Natural killer cell (primary cell): ENCODE measurements at regions not wholly inside any gene's neighbourhood (a gene's known extent, or its start where the extent isn't known, plus 50 kb on each side); places are given as distances from the start of the nearest gene placed in this dataset.

Source experiments
- ATAC-seq, 3 donors: fragments of 150-1000 bp in 2 of 3; fragments of 200-7000 bp in 1 of 3; cut with Tn5 transposase; 1 replicate in 1 of 3; 2 replicates in 2 of 3; pipeline ENCODE4 v1.10.0; 2021; ENCODE audit warnings: mild to moderate bottlenecking in 2 of 3, moderate library complexity in 2 of 3
- DNase-seq, 2 donors: peaks; one replicate each; pipeline versions ENCODE4 v3.0.0 to v3.0.0-alpha.2; 2013 to 2021; ENCODE audit warnings: mixed read lengths in 1 of 2
- H3K27ac ChIP-seq: one replicate; pipeline ENCODE4 v1.5.1; 2013; ENCODE audit warnings: mild to moderate bottlenecking, low read length
- H3K27me3 ChIP-seq: one replicate; pipeline ENCODE4 v1.6.1; 2013; ENCODE audit warnings: low read length; ENCODE audit not compliant: control insufficient read depth, insufficient read depth
- H3K36me3 ChIP-seq: one replicate; pipeline ENCODE4 v1.6.1; 2013; ENCODE audit warnings: low read length; ENCODE audit not compliant: control insufficient read depth, insufficient read depth
- H3K4me1 ChIP-seq: one replicate; pipeline ENCODE4 v1.6.1; 2013; ENCODE audit warnings: low read length; ENCODE audit not compliant: control insufficient read depth, insufficient read depth
- H3K4me3 ChIP-seq: one replicate; pipeline ENCODE4 v1.5.1; 2013; ENCODE audit warnings: low read length
- H3K9me3 ChIP-seq: one replicate; pipeline ENCODE4 v1.6.1; 2013; ENCODE audit warnings: low read length; ENCODE audit not compliant: control insufficient read depth, insufficient read depth
- H3K27ac Mint-ChIP-seq, 2 donors: one replicate each; pipeline ENCODE4 v1.8.0; 2022; ENCODE audit warnings: mild to moderate bottlenecking in 2 of 2, mixed read lengths in 2 of 2, moderate library complexity in 1 of 2
- H3K27me3 Mint-ChIP-seq, 2 donors: one replicate each; pipeline ENCODE4 v1.8.0; 2022; ENCODE audit warnings: low read depth in 2 of 2, mixed read lengths in 2 of 2
- H3K36me3 Mint-ChIP-seq: one replicate; pipeline ENCODE4 v1.8.0; 2022; ENCODE audit warnings: mixed read lengths
- H3K4me1 Mint-ChIP-seq, 2 donors: one replicate each; pipeline ENCODE4 v1.8.0; 2022; ENCODE audit warnings: mixed read lengths in 2 of 2
- H3K4me3 Mint-ChIP-seq: one replicate; pipeline ENCODE4 v1.8.0; 2022; ENCODE audit warnings: mild to moderate bottlenecking, moderate library complexity, mixed read lengths
- H3K9me3 Mint-ChIP-seq, 2 donors: one replicate each; pipeline ENCODE4 v1.8.0; 2022; ENCODE audit warnings: mixed read lengths in 2 of 2
- CTCF ChIP-seq: fragments of 200-600 bp; IDR thresholded peaks from one replicate; pipeline ENCODE4 v1.8.0; 2022; ENCODE audit warnings: antibody characterized with exemption
- WGBS: methylation state at CpG from one replicate; pipeline ENCODE4 v1.1.7; 2013; ENCODE audit warnings: missing lambda C conversion rate; ENCODE audit not compliant: insufficient coverage; 5-methylcytosine and 5-hydroxymethylcytosine counted together
- intact Hi-C: fragments of 100-400 bp; cut with micrococcal nuclease; formaldehyde crosslinking; loops from one replicate; pipeline ENCODE4 v1.14.2; 2022

- no peaks in the 10 kb centered on the region for H3K36me3 Mint-ChIP-seq
- Histone ChIP-seq H3K27me3 (no peaks in the 10 kb centered on the region), H3K27ac (no peak overlapping the region), H3K4me3 (no peak overlapping the region), H3K36me3 (no peaks in the 10 kb centered on the region), H3K9me3 (no peaks in the 10 kb centered on the region), H3K4me1 (no peaks in the 10 kb centered on the region)
- ATAC-seq, result no peak
- no peak overlapping the region for H3K4me3 Mint-ChIP-seq
- DNase-seq, result no peak
- H3K9me3 Mint-ChIP-seq, result peaks cover 10 to 15% of the 10 kb centered on the region in 2 donors
- no peak for TF ChIP-seq CTCF
- H3K27me3 Mint-ChIP-seq, result no peaks in the 10 kb centered on the region
- intact Hi-C loops, result no loop called here
- WGBS, result 75% methylated on average over 6 of the region's 8 CpGs
- H3K4me1 Mint-ChIP-seq, result no peaks in the 10 kb centered on the region
- H3K27ac Mint-ChIP-seq, result no peak overlapping the region
These were observed 260.8 kb downstream of the CBLN2 start for GRCh38 chr18:72283148-72283925.

DNA sequence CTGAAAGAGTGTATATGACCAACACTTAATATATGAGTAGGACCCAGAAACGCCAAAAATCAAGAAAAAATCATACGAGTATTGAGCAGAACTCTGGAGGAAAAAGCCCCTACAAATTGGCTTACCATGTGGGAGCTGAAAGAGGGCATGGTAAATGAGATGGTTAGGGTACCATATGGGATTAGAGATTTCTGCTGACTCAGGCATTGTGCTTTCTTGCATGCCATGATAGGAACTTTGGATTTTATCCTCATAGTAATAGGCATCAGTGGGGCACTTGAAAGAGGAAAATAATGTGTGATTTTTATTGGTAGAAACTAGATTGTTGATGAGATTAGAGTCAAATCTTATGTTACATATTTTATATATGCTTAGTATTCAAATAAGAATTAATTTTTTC, 271.1 kb downstream of the CBLN2 start:
- no peaks in the 10 kb centered on the region for H3K36me3 ChIP-seq
- no peak for TF ChIP-seq CTCF
- no peaks in the 10 kb centered on the region for H3K27me3 ChIP-seq
- Mint-ChIP-seq H3K4me1 (no peaks in the 10 kb centered on the region), H3K27me3 (no peaks in the 10 kb centered on the region), H3K4me3 (no peak overlapping the region), H3K27ac (no peak overlapping the region), H3K9me3 (peaks cover 17 to 34% of the 10 kb centered on the region in 2 donors), H3K36me3 (peaks cover 14% of the 10 kb centered on the region)
- H3K4me3 ChIP-seq, result no peak overlapping the region
- no peak overlapping the region for H3K27ac ChIP-seq
- ATAC-seq (no peak), DNase-seq (no peak)
- WGBS, result 88% methylated on average over 2 of the region's 2 CpGs
- no peaks in the 10 kb centered on the region for H3K4me1 ChIP-seq
- intact Hi-C loops, result no loop called here
- H3K9me3 ChIP-seq, result no peaks in the 10 kb centered on the region

GRCh38 chr18:72261590-72261989, 282.6 kb downstream of the CBLN2 start:
- Histone ChIP-seq H3K27me3 (no peaks in the 10 kb centered on the region), H3K4me3 (no peak overlapping the region), H3K4me1 (no peaks in the 10 kb centered on the region), H3K9me3 (no peaks in the 10 kb centered on the region), H3K27ac (no peak overlapping the region), H3K36me3 (no peaks in the 10 kb centered on the region)
- Mint-ChIP-seq H3K9me3 (peaks cover 4 to 9% of the 10 kb centered on the region in 2 donors), H3K4me3 (no peak overlapping the region), H3K27ac (no peak overlapping the region), H3K4me1 (no peaks in the 10 kb centered on the region), H3K27me3 (no peaks in the 10 kb centered on the region), H3K36me3 (no peaks in the 10 kb centered on the region)
- intact Hi-C loops, result no loop called here
- no peak for TF ChIP-seq CTCF
- no peak for DNase-seq
- no peak for ATAC-seq
- 81% methylated on average over 2 of the region's 2 CpGs for WGBS

- peaks cover 3% of the 10 kb centered on the region for H3K9me3 ChIP-seq
- ATAC-seq, result no peak
- WGBS, result no CpG with 5 or more reads among the region's 4 CpGs
These were observed 298.1 kb downstream of the CBLN2 start for GRCh38 chr18:72246076-72246475.

More at GRCh38 chr18:72246076-72246475, 298.1 kb downstream of the CBLN2 start:
- DNase-seq, result no peak
- TF ChIP-seq CTCF, result no peak
- H3K36me3 Mint-ChIP-seq, result peaks cover 7% of the 10 kb centered on the region
- no peaks in the 10 kb centered on the region for H3K36me3 ChIP-seq
- H3K27ac ChIP-seq, result no peak overlapping the region
- H3K4me1 Mint-ChIP-seq, result no peaks in the 10 kb centered on the region
- no peak overlapping the region for H3K4me3 ChIP-seq
- H3K27me3 Mint-ChIP-seq, result no peaks in the 10 kb centered on the region
- H3K27ac Mint-ChIP-seq, result no peak overlapping the region
- H3K4me1 ChIP-seq, result no peaks in the 10 kb centered on the region
- no peak overlapping the region for H3K4me3 Mint-ChIP-seq
- intact Hi-C loops, result no loop called here
- H3K27me3 ChIP-seq, result no peaks in the 10 kb centered on the region
- H3K9me3 Mint-ChIP-seq, result peaks cover 8 to 13% of the 10 kb centered on the region in 2 donors
